GM12878 (cell line): ENCODE measurements at regions not wholly inside any gene's neighbourhood (a gene's known extent, or its start where the extent isn't known, plus 50 kb on each side); places are given as distances from the start of the nearest gene placed in this dataset.

Experiments
- ATAC-seq: fragments of 200-7000 bp; cut with Tn5 transposase; 3 replicates; pipeline ENCODE4 v1.9.1; 2020; ENCODE audit warnings: mild to moderate bottlenecking, moderate library complexity
- BruUV-seq: library from RNA; stranded (reverse); fragments of 400-500 nt; replicated peaks from 2 replicates; lab custom pipeline; 2021; lab: Mats Ljungman, UMichigan
- CTCF ChIA-PET: fragments of 300-600 bp; sonication (Branson Sonifier 250); formaldehyde crosslinking; extraction: SDS; loops from one replicate; lab custom pipeline; 2021; ENCODE audit warnings: inconsistent platforms; lab: Yijun Ruan, JAX
- POLR2A ChIA-PET: fragments of 350-600 bp; formaldehyde crosslinking; extraction: SDS; loops from one replicate; lab custom pipeline; 2021; ENCODE audit warnings: inconsistent platforms; lab: Charles Lee
- RAD21 ChIA-PET: fragments of 300-600 bp; sonication (Branson Sonifier 250); formaldehyde crosslinking; loops from one replicate; lab custom pipeline; 2023; ENCODE audit warnings: antibody characterized with exemption; ENCODE audit not compliant: unreplicated experiment; lab: Charles Lee
- SMC1A ChIA-PET: fragments of 300-600 bp; sonication (Branson Sonifier 250); formaldehyde crosslinking; loops from one replicate; lab custom pipeline; 2023; ENCODE audit not compliant: unreplicated experiment, uncharacterized antibody; lab: Charles Lee
- DNase-seq: peaks from one replicate; pipeline ENCODE4 v3.0.0-alpha.2; 2011; ENCODE audit warnings: low read depth, low spot score
- FAIRE-seq: peaks from 3 replicates; lab custom pipeline; 2011; peaks lifted over from hg19 to GRCh38; lab: Jason Lieb, UNC
- H2AFZ ChIP-seq: 2 replicates; pipeline ENCODE4 v1.6.0; 2011; ENCODE audit warnings: low read depth, low read length, control low read depth; ENCODE audit not compliant: control insufficient read depth
- H3K27ac ChIP-seq: 2 replicates; pipeline ENCODE4 v1.5.1; 2011; ENCODE audit warnings: control low read depth; ENCODE audit not compliant: control insufficient read depth, insufficient read depth
- H3K27me3 ChIP-seq, 2 experiments: replicated peaks in 1 of 2; 2 replicates each; pipeline versions ENCODE4 v1.6.0 to v1.6.1; 2011; ENCODE audit warnings: low read length in 1 of 2; ENCODE audit not compliant: control insufficient read depth in 2 of 2, insufficient read depth in 2 of 2
- H3K36me3 ChIP-seq, 2 experiments: 2 replicates each; pipeline ENCODE4 v1.5.1; 2011; ENCODE audit warnings: low read length in 1 of 2; ENCODE audit not compliant: control insufficient read depth in 2 of 2, insufficient read depth in 2 of 2
- H3K4me1 ChIP-seq: 2 replicates; pipeline ENCODE4 v1.6.1; 2011; ENCODE audit warnings: mild to moderate bottlenecking, low read length, moderate library complexity, mixed read lengths; ENCODE audit not compliant: control insufficient read depth, insufficient read depth
- H3K4me2 ChIP-seq: 2 replicates; pipeline ENCODE4 v1.6.0; 2011; ENCODE audit warnings: control low read depth; ENCODE audit not compliant: control insufficient read depth, insufficient read depth
- H3K4me3 ChIP-seq: fragments of 200-600 bp; sonication (generic); 2 replicates; pipeline ENCODE4 v1.5.1; 2016
- H3K79me2 ChIP-seq: 2 replicates; pipeline ENCODE4 v1.6.0; 2011; ENCODE audit warnings: low read length; ENCODE audit not compliant: control insufficient read depth, insufficient read depth
- H3K9ac ChIP-seq: 2 replicates; pipeline ENCODE4 v1.8.0; 2011; ENCODE audit warnings: low read length, control low read depth, mixed read lengths; ENCODE audit not compliant: control insufficient read depth, insufficient read depth
- H3K9me3 ChIP-seq: replicated peaks from 3 replicates; pipeline ENCODE4 v1.5.1; 2011; ENCODE audit warnings: mild to moderate bottlenecking, low read length; ENCODE audit not compliant: control insufficient read depth, insufficient read depth
- H4K20me1 ChIP-seq: 2 replicates; pipeline ENCODE4 v1.6.0; 2011; ENCODE audit not compliant: control insufficient read depth, insufficient read depth
- ASH2L ChIP-seq: fragments of 300-600, 200-600 bp; sonication (generic); IDR thresholded peaks from 2 replicates; pipeline ENCODE4 v1.6.1; 2017; ENCODE audit warnings: low read depth, mild to moderate bottlenecking, borderline replicate concordance
- ATF7 ChIP-seq: fragments of 450-650 bp; IDR thresholded peaks from 2 replicates; pipeline ENCODE4 v1.6.1; 2016; ENCODE audit warnings: low read depth, mild to moderate bottlenecking
- BHLHE40 ChIP-seq, 2 experiments: fragments of 450-650 bp in 1 of 2; IDR thresholded peaks; 2 replicates each; pipeline ENCODE4 v1.6.1; 2011 to 2017; ENCODE audit warnings: low read depth in 2 of 2, borderline replicate concordance in 1 of 2, improper control_type of control experiment in 1 of 2, low read length in 1 of 2, mild to moderate bottlenecking in 1 of 2
- CBX3 ChIP-seq: fragments of 200-600 bp; sonication (generic); IDR thresholded peaks from 2 replicates; pipeline ENCODE4 v1.6.1; 2016; ENCODE audit warnings: low read depth, borderline replicate concordance
- CREM ChIP-seq: IDR thresholded peaks from 2 replicates; pipeline ENCODE4 v1.6.1; 2014; ENCODE audit warnings: antibody characterized with exemption, low read depth
- GATAD2B ChIP-seq: fragments of 450-650 bp; conservative IDR thresholded peaks from 2 replicates; pipeline ENCODE4 v1.6.1; 2017; ENCODE audit warnings: low read depth, mild to moderate bottlenecking, moderate library complexity
- JUND ChIP-seq: IDR thresholded peaks from 2 replicates; pipeline ENCODE4 v1.6.1; 2012; ENCODE audit warnings: low read depth, mild to moderate bottlenecking, low read length, improper control_type of control experiment, moderate library complexity
- KLF5 ChIP-seq: fragments of 450-650 bp; IDR thresholded peaks from 2 replicates; pipeline ENCODE4 v1.6.1; 2014; ENCODE audit warnings: mild to moderate bottlenecking; ENCODE audit not compliant: partially characterized antibody
- POLR2AphosphoS5 ChIP-seq: IDR thresholded peaks from 2 replicates; pipeline ENCODE4 v1.6.1; 2011; ENCODE audit warnings: mild to moderate bottlenecking, low read length, inconsistent platforms
- POU2F2 ChIP-seq: IDR thresholded peaks from 3 replicates; pipeline ENCODE4 v1.6.1; 2011; ENCODE audit warnings: low read depth, mild to moderate bottlenecking, low read length, borderline replicate concordance
- RBBP5 ChIP-seq: fragments of 200-600 bp; sonication (generic); conservative IDR thresholded peaks from 2 replicates; pipeline ENCODE4 v1.6.1; 2016
- SKIL ChIP-seq: fragments of 450-650 bp; IDR thresholded peaks from 2 replicates; pipeline ENCODE4 v1.6.1; 2017; ENCODE audit warnings: mild to moderate bottlenecking, low read depth, inconsistent platforms; ENCODE audit not compliant: poor library complexity, severe bottlenecking
- TAF1 ChIP-seq: IDR thresholded peaks from 2 replicates; pipeline ENCODE4 v1.6.1; 2011; ENCODE audit warnings: mild to moderate bottlenecking, low read depth, low read length, borderline replicate concordance
- ZSCAN29 ChIP-seq: fragments of 450-650 bp; IDR thresholded peaks from 2 replicates; pipeline ENCODE4 v1.6.1; 2017; ENCODE audit warnings: mild to moderate bottlenecking, moderate library complexity
- WGBS: methylation state at CpG from one replicate; pipeline ENCODE4 v1.1.6; 2016; ENCODE audit warnings: low lambda C conversion rate; ENCODE audit not compliant: insufficient replicate concordance, insufficient coverage; ENCODE audit errors: missing lambda C conversion rate; 5-methylcytosine and 5-hydroxymethylcytosine counted together
- in situ Hi-C: fragments of 300-500 bp; cut with MboI; formaldehyde crosslinking; loops from 9 replicates; pipeline ENCODE4 v1.14.3; 2018; ENCODE audit warnings: mixed read lengths
- intact Hi-C: fragments of 100-400 bp; cut with micrococcal nuclease; formaldehyde crosslinking; loops from one replicate; pipeline ENCODE4 v1.14.2; 2022; ENCODE audit not compliant: unreplicated experiment
- TF ChIP-seq, protein P1 (sequence below): fragments of 450-650 bp; IDR thresholded peaks from 2 replicates; pipeline ENCODE4 v1.6.1; 2016; ENCODE audit warnings: mild to moderate bottlenecking

DNA sequence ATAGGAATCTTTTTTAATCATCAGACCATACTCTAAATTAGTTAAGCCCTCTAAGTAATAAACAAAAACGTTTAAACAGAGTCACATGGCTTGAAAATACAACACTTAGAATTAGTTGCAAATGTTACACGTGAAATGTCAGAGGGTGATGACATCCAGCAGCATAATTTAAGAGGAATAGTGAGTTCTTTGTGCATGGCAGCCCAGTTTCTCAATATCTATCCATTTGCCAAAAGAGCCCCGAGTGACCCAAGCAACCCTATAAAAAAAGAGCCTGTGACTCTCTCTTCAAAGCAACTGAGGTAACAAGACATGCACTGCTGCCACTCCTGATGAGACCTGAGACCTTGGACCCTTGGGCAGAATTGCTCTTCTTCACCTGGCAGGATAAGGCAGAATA, 96.9 kb upstream of the RASA1 start (continued):
- no peak for TF ChIP-seq ASH2L
- no peak for TF ChIP-seq TAF1
- no peak for TF ChIP-seq GATAD2B
- no peak for TF ChIP-seq KLF5

GRCh38 chr5:87182649-87183048, 85.0 kb upstream of the RASA1 start:
- no peak for DNase-seq
- no peak for TF ChIP-seq JUND
- no peak for TF ChIP-seq BHLHE40 (IDR thresholded peaks at IDR 0.05; ENCODE audit: borderline replicate concordance in 1 of 2, low read depth in 2 of 2, low read length in 1 of 2)
- no peak for TF ChIP-seq CBX3
- TF ChIP-seq SKIL = no peak
- TF ChIP-seq RBBP5 = no peak
- TF ChIP-seq ZSCAN29 = no peak
- no peak for TF ChIP-seq ATF7
- no peak for TF ChIP-seq POU2F2
- TF ChIP-seq, protein P1, sequence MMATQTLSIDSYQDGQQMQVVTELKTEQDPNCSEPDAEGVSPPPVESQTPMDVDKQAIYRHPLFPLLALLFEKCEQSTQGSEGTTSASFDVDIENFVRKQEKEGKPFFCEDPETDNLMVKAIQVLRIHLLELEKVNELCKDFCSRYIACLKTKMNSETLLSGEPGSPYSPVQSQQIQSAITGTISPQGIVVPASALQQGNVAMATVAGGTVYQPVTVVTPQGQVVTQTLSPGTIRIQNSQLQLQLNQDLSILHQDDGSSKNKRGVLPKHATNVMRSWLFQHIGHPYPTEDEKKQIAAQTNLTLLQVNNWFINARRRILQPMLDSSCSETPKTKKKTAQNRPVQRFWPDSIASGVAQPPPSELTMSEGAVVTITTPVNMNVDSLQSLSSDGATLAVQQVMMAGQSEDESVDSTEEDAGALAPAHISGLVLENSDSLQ = no peak
- TF ChIP-seq POLR2AphosphoS5 = no peak
- TF ChIP-seq CREM = no peak
- TF ChIP-seq, all 136 proteins: peak for 0
- Histone ChIP-seq H2AFZ (no peak overlapping the region; the same call in 1 of the 2 replicates), H3K4me1 (no peaks in the 10 kb centered on the region), H3K36me3 (no peaks in the 10 kb centered on the region; a peak in 1 of 4 replicates), H3K27me3 (no peaks in the 10 kb centered on the region), H3K79me2 (no peaks in the 10 kb centered on the region), H3K4me3 (no peak overlapping the region), H3K4me2 (no peak overlapping the region), H3K9me3 (no peaks in the 10 kb centered on the region), H4K20me1 (no peaks in the 10 kb centered on the region), H3K27ac (no peak overlapping the region), H3K9ac (no peak overlapping the region)
- no peak for FAIRE-seq
- SMC1A ChIA-PET = interaction anchor here (0.7 to 2.0 kb wide), 19 partner anchors 10 to 164 kb away, joined by 3 to 16 read pairs (median 4); no protein-coding TSS in a partner anchor
- intact Hi-C loops = no loop called here
- BruUV-seq = no TSS peak
- POLR2A ChIA-PET = interaction anchor here (0.7 to 1.4 kb wide), 4 partner anchors 10 to 84 kb away, joined by 3 to 7 read pairs (median 4); no protein-coding TSS in a partner anchor
- CTCF ChIA-PET = interaction anchor here (0.6 to 1.8 kb wide), 7 partner anchors 9 to 103 kb away, joined by 3 to 5 read pairs (median 4); no protein-coding TSS in a partner anchor
- 22% methylated on average over 4 of the region's 4 CpGs for WGBS
- no peak; the same call in 2 of the 3 replicates for ATAC-seq
- RAD21 ChIA-PET = interaction anchor here (0.6 to 2.1 kb wide), 7 partner anchors 12 to 125 kb away, joined by 3 to 9 read pairs (median 3); partner anchors contain the start of gene RASA1
- in situ Hi-C loops = no loop called here
